ENCODE measurements at regions not wholly inside any gene's neighbourhood (a gene's known extent, or its start where the extent isn't known, plus 50 kb on each side); places are given as distances from the start of the nearest gene placed in this dataset.

- in situ Hi-C loops (cut with HindIII; ENCODE audit: extremely low pct_ligation_motif_present, low pct_unique_long_range_greater_than_20kb), result no loop called here
- no TSS peak for BruUV-seq (replicated peaks)
- no peak overlapping the region for H3K9ac ChIP-seq (ENCODE audit: insufficient read depth, low read depth, low read length)
- no peak for TF ChIP-seq GATAD2A (CRISPR knock-in tag; IDR thresholded peaks at IDR 0.05)
- no peak for TF ChIP-seq ZNF281 (CRISPR knock-in tag; IDR thresholded peaks at IDR 0.05; ENCODE audit: borderline replicate concordance)
- TF ChIP-seq MTA1 (CRISPR knock-in tag; IDR thresholded peaks at IDR 0.05; ENCODE audit: borderline replicate concordance), result no peak
- no peak for TF ChIP-seq RERE (CRISPR knock-in tag; IDR thresholded peaks at IDR 0.05; ENCODE audit: low read depth)
- TF ChIP-seq TOPORS (CRISPR knock-in tag; IDR thresholded peaks at IDR 0.05), result no peak
- no peak for TF ChIP-seq HOMEZ (CRISPR knock-in tag; IDR thresholded peaks at IDR 0.05; ENCODE audit: low read depth)
- TF ChIP-seq ZNF841 (CRISPR knock-in tag; IDR thresholded peaks at IDR 0.05; ENCODE audit: borderline replicate concordance), result no peak
- no peak for TF ChIP-seq ZNF282 (IDR thresholded peaks at IDR 0.05; ENCODE audit: partially characterized antibody)
- no peak for TF ChIP-seq ZBTB33 (CRISPR knock-in tag; IDR thresholded peaks at IDR 0.05)
- TF ChIP-seq TEF (CRISPR knock-in tag; IDR thresholded peaks at IDR 0.05), result no peak
- no peak for TF ChIP-seq SCMH1 (CRISPR knock-in tag; IDR thresholded peaks at IDR 0.05; ENCODE audit: borderline replicate concordance)
- no peak for TF ChIP-seq PRPF4 (IDR thresholded peaks at IDR 0.05; ENCODE audit: low read depth, low read length, poor library complexity, severe bottlenecking)
Measured at GRCh38 chr5:16385516-16386090, 80.0 kb downstream of the ZNF622 start.

More at GRCh38 chr5:16385516-16386090, 80.0 kb downstream of the ZNF622 start:
- POLR2A ChIA-PET, result no interaction called here
- Histone ChIP-seq H3K9me3 (ENCODE audit: low read length) (no peaks in the 10 kb centered on the region), H2AFZ (ENCODE audit: low read length) (no peak overlapping the region), H3K79me2 (ENCODE audit: insufficient read depth, low read length) (no peaks in the 10 kb centered on the region), H3K27me3 (ENCODE audit: control insufficient read depth in 1 of 2, insufficient read depth in 2 of 2, low read length in 2 of 2) (no peaks in the 10 kb centered on the region; a peak in 1 of 5 replicates), H3K4me3 (replicated peaks in 1 of 3; ENCODE audit: insufficient read depth in 1 of 3, low read depth in 2 of 3, low read length in 3 of 3) (no peak overlapping the region), H4K20me1 (ENCODE audit: insufficient read depth, low read length) (no peaks in the 10 kb centered on the region), H3K36me3 (replicated peaks in 1 of 2; ENCODE audit: control insufficient read depth in 1 of 2, insufficient read depth in 2 of 2, low read length in 2 of 2) (no peaks in the 10 kb centered on the region), H3K4me1 (ENCODE audit: insufficient read depth, low read length) (no peaks in the 10 kb centered on the region), H3K4me2 (ENCODE audit: low read depth, low read length) (no peak overlapping the region), H3K27ac (ENCODE audit: extremely low read length, insufficient read depth, low read length) (no peak overlapping the region)
- ATAC-seq (no peak), DNase-seq (ENCODE audit: low spot score) (no peak), FAIRE-seq (no peak)
- 1% methylated on average over 3 of the region's 3 CpGs for WGBS (ENCODE audit: low lambda C conversion rate)
- CTCF ChIA-PET (ENCODE audit: low intra/inter-chr PET ratio, low total read pairs), result no interaction called here
- intact Hi-C loops (cut with micrococcal nuclease; ENCODE audit: unreplicated experiment), result no loop called here
